HG03439 (cell line): ENCODE measurements at regions not wholly inside any gene's neighbourhood (a gene's known extent, or its start where the extent isn't known, plus 50 kb on each side); places are given as distances from the start of the nearest gene placed in this dataset.

Experiments used
- ATAC-seq: cut with Tn5 transposase; IDR thresholded peaks from one replicate; pipeline ENCODE4 v1.9.1; 2021; ENCODE audit warnings: mild to moderate bottlenecking, moderate library complexity; ENCODE audit not compliant: unreplicated experiment

GRCh38 chr6:143621876-143622605 is 55.7 kb upstream of the PHACTR2 start:
- no peak for ATAC-seq

GRCh38 chr6:143621159-143621873 is 56.4 kb upstream of the PHACTR2 start:
- no peak for ATAC-seq

GRCh38 chr6:143620447-143620846 is 57.3 kb upstream of the PHACTR2 start:
- no peak for ATAC-seq

- ATAC-seq: no peak
These were observed 57.9 kb upstream of the PHACTR2 start for GRCh38 chr6:143619824-143620401.

- no peak for ATAC-seq
These were observed 61.0 kb upstream of the PHACTR2 start for GRCh38 chr6:143616741-143617140.

- no peak for ATAC-seq
These were observed 62.0 kb upstream of the PHACTR2 start for GRCh38 chr6:143615785-143616184.

GRCh38 chr6:143614235-143614634 is 63.5 kb upstream of the PHACTR2 start:
- no peak for ATAC-seq

GRCh38 chr6:143613749-143614148 is 64.0 kb upstream of the PHACTR2 start:
- no peak for ATAC-seq

GRCh38 chr6:143612186-143612585 is 65.6 kb upstream of the PHACTR2 start:
- ATAC-seq: no peak

GRCh38 chr6:143611580-143611979 is 66.2 kb upstream of the PHACTR2 start:
- ATAC-seq: no peak

GRCh38 chr6:143609972-143610371 is 67.8 kb upstream of the PHACTR2 start:
- no peak for ATAC-seq

GRCh38 chr6:143609501-143609900 is 68.3 kb upstream of the PHACTR2 start:
- no peak for ATAC-seq

GRCh38 chr6:143608906-143609305 is 68.9 kb upstream of the PHACTR2 start:
- ATAC-seq: no peak

GRCh38 chr6:143607974-143608373 is 69.8 kb upstream of the PHACTR2 start:
- no peak for ATAC-seq

- no peak for ATAC-seq
These were observed 70.6 kb upstream of the PHACTR2 start for GRCh38 chr6:143607168-143607567.

GRCh38 chr6:143605906-143606521 is 71.8 kb upstream of the PHACTR2 start:
- no peak for ATAC-seq

- ATAC-seq: no peak
These were observed 74.3 kb upstream of the PHACTR2 start for GRCh38 chr6:143603455-143603854.

GRCh38 chr6:143601504-143601903 is 76.3 kb upstream of the PHACTR2 start:
- no peak for ATAC-seq

GRCh38 chr6:143600821-143601220 is 76.9 kb upstream of the PHACTR2 start:
- no peak for ATAC-seq

GRCh38 chr6:143598466-143599080 is 79.2 kb upstream of the PHACTR2 start:
- no peak for ATAC-seq

- ATAC-seq: no peak
These were observed 80.9 kb upstream of the PHACTR2 start for GRCh38 chr6:143596866-143597265.
